Naive thymus-derived CD8-positive, alpha-beta T cell (primary cell): ENCODE measurements at regions not wholly inside any gene's neighbourhood (a gene's known extent, or its start where the extent isn't known, plus 50 kb on each side); places are given as distances from the start of the nearest gene placed in this dataset.
"Not testable (repeated sequence)": the region's sequence is repeated elsewhere in the genome, so short reads cannot be mapped to it uniquely, and the experiment has no call there.

Source experiments
- ATAC-seq, 2 donors: fragments of 150-1000 bp; cut with Tn5 transposase in 1 of 2; sonication (Bioruptor Pico), chemical (Tn5 transposase) in 1 of 2; 1 replicate in 1 of 2; 2 replicates in 1 of 2; pipeline ENCODE4 v1.10.0; 2021; ENCODE audit warnings: mild to moderate bottlenecking in 2 of 2, moderate library complexity in 2 of 2
- POLR2A ChIA-PET: fragments of 350-600 bp; sonication (Branson Sonifier 250); formaldehyde crosslinking; loops from one replicate; lab custom pipeline; 2021; ENCODE audit warnings: antibody characterized with exemption; lab: Charles Lee
- DNase-seq, 10 donors: peaks; one replicate each; pipeline versions ENCODE4 v3.0.0 to v3.0.0-alpha.2; 2020 to 2022
- H3K27ac Mint-ChIP-seq, 10 donors: one replicate each; pipeline ENCODE4 v1.8.0; 2020 to 2022; ENCODE audit warnings: mild to moderate bottlenecking in 10 of 10, mixed read lengths in 10 of 10, moderate library complexity in 4 of 10, inconsistent platforms in 1 of 10
- H3K27me3 Mint-ChIP-seq, 5 donors: one replicate each; pipeline ENCODE4 v1.8.0; 2021 to 2022; ENCODE audit warnings: mixed read lengths in 5 of 5
- H3K36me3 Mint-ChIP-seq, 3 donors: one replicate each; pipeline ENCODE4 v1.8.0; 2020 to 2022; ENCODE audit warnings: mixed read lengths in 3 of 3, mild to moderate bottlenecking in 2 of 3, inconsistent platforms in 1 of 3
- H3K4me1 Mint-ChIP-seq, 4 donors: one replicate each; pipeline ENCODE4 v1.8.0; 2021 to 2022; ENCODE audit warnings: mixed read lengths in 4 of 4
- H3K4me3 Mint-ChIP-seq, 10 donors: one replicate each; pipeline ENCODE4 v1.8.0; 2020 to 2022; ENCODE audit warnings: mild to moderate bottlenecking in 10 of 10, mixed read lengths in 10 of 10, moderate library complexity in 6 of 10, inconsistent platforms in 1 of 10
- H3K9me3 Mint-ChIP-seq, 9 donors: one replicate each; pipeline ENCODE4 v1.8.0; 2020 to 2022; ENCODE audit warnings: mixed read lengths in 9 of 9, mild to moderate bottlenecking in 3 of 9, inconsistent platforms in 1 of 9, moderate library complexity in 1 of 9

GRCh38 chr9:134525070-134525815 lies 116.4 kb upstream of the COL5A1 start:
- H3K4me1 Mint-ChIP-seq = no peaks in the 10 kb centered on the region
- no peak overlapping the region for H3K4me3 Mint-ChIP-seq
- peaks cover 0 to 17% (median 7%) of the 10 kb centered on the region in 9 donors for H3K9me3 Mint-ChIP-seq
- no peak for ATAC-seq
- H3K27ac Mint-ChIP-seq = peak overlapping the region in 1 of 10 donors; percentile 77
- DNase-seq = no peak
- H3K27me3 Mint-ChIP-seq = peaks cover 0 to 15% (median 8%) of the 10 kb centered on the region in 5 donors
- POLR2A ChIA-PET = no interaction called here
- H3K36me3 Mint-ChIP-seq = peaks cover 0 to 5% (median 4%) of the 10 kb centered on the region in 3 donors

DNA sequence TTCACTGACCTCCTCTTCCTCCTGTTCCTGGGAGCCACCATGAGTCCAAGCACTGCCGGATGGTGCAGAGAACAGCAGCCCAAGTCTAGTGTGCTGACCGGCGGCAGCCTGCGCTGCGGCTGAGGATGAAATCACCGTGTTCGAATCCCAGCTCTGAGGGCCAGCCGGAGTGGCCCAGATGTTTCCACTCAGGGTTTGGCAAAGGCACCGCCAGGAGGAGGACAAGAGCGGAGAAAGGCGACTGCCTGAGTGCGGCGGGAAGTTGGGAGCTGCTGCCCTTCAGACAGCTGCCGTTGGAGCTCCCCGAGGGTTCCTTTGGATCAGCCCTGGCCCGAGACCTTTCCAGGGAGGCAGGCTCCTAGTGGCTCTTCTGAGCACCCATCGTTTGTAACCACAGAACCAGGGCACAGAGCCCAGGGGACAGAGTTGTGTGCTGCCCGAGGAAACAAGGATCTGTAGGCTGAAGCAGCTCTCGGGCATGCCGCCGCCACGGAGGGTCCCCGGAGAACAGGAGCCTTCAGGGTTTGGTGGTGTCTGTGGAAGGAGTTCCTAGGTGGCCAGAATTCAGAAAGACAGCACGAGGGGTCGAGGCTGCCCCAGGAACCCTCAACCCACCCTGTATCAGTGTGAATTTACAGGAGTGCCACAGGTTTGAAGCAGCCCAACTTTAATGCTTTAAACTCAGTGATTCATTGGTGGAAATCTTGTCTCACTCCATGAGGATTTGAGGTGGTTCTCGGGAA lies 115.6 kb upstream of the COL5A1 start:
- ATAC-seq = no peak
- peak in 1 of 10 donors; percentile 38 for DNase-seq
- peaks cover 0 to 11% (median 4%) of the 10 kb centered on the region in 3 donors for H3K36me3 Mint-ChIP-seq
- POLR2A ChIA-PET = no interaction called here
- no peak overlapping the region for H3K4me3 Mint-ChIP-seq
- no peaks in the 10 kb centered on the region for H3K4me1 Mint-ChIP-seq
- peaks cover 0 to 19% (median 11%) of the 10 kb centered on the region in 9 donors for H3K9me3 Mint-ChIP-seq
- peaks cover 0 to 19% (median 8%) of the 10 kb centered on the region in 5 donors for H3K27me3 Mint-ChIP-seq
- peak overlapping the region in 1 of 10 donors; percentile 77 for H3K27ac Mint-ChIP-seq

GRCh38 chr9:134526584-134527477 lies 114.8 kb upstream of the COL5A1 start:
- H3K27ac Mint-ChIP-seq = peak overlapping the region in 1 of 10 donors; percentile 20
- peaks cover 0 to 19% (median 11%) of the 10 kb centered on the region in 9 donors for H3K9me3 Mint-ChIP-seq
- no peaks in the 10 kb centered on the region for H3K4me1 Mint-ChIP-seq
- POLR2A ChIA-PET = no interaction called here
- no peak for DNase-seq
- peaks cover 0 to 11% (median 4%) of the 10 kb centered on the region in 3 donors for H3K36me3 Mint-ChIP-seq
- no peak overlapping the region for H3K4me3 Mint-ChIP-seq
- peaks cover 0 to 19% (median 8%) of the 10 kb centered on the region in 5 donors for H3K27me3 Mint-ChIP-seq
- ATAC-seq = no peak

- Mint-ChIP-seq H3K4me1 (no peaks in the 10 kb centered on the region), H3K27me3 (peaks cover 2 to 14% (median 5%) of the 10 kb centered on the region in 5 donors), H3K4me3 (no peak overlapping the region), H3K27ac (no peak overlapping the region), H3K9me3 (peaks cover 0 to 19% (median 11%) of the 10 kb centered on the region in 9 donors), H3K36me3 (peaks cover 0 to 11% (median 4%) of the 10 kb centered on the region in 3 donors)
- POLR2A ChIA-PET = no interaction called here
- ATAC-seq = no peak
- no peak for DNase-seq
These were observed 110.9 kb upstream of the COL5A1 start for GRCh38 chr9:134530724-134531123.

GRCh38 chr9:134531220-134531970 lies 110.2 kb upstream of the COL5A1 start:
- POLR2A ChIA-PET = no interaction called here
- peaks cover 0 to 11% (median 3%) of the 10 kb centered on the region in 5 donors for H3K27me3 Mint-ChIP-seq
- no peak for DNase-seq
- H3K27ac Mint-ChIP-seq = no peak overlapping the region
- no peak for ATAC-seq
- H3K4me3 Mint-ChIP-seq = no peak overlapping the region
- H3K36me3 Mint-ChIP-seq = peaks cover 0 to 11% (median 4%) of the 10 kb centered on the region in 3 donors
- H3K4me1 Mint-ChIP-seq = no peaks in the 10 kb centered on the region
- H3K9me3 Mint-ChIP-seq = peaks cover 0 to 19% (median 11%) of the 10 kb centered on the region in 9 donors

DNA sequence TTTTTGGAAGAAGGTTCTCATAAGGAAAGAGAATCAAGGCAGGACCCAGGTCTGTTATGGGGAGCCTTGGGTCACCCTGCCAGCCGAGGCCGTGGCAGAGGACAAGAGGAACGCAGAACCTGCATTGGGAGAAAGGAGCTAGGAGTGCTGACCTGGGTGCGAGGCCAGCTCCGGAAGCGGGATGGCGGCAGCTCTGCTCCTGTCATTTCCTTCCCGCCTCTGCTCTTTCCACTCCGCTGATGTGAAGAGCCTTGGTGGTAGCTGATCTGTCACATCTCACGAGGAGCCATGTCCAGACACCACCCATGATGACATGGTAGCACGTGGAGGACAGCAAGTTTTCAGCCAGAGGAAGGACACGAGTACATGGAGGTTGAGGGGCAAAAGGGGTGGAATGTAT lies 109.5 kb upstream of the COL5A1 start:
- POLR2A ChIA-PET = no interaction called here
- Mint-ChIP-seq H3K9me3 (peaks cover 0 to 19% (median 11%) of the 10 kb centered on the region in 9 donors), H3K27me3 (peaks cover 0 to 8% (median 2%) of the 10 kb centered on the region in 5 donors), H3K36me3 (peaks cover 0 to 11% (median 2%) of the 10 kb centered on the region in 3 donors), H3K4me3 (no peak overlapping the region), H3K27ac (no peak overlapping the region), H3K4me1 (no peaks in the 10 kb centered on the region)
- DNase-seq (no peak), ATAC-seq (no peak)

GRCh38 chr9:134532661-134533060 lies 108.9 kb upstream of the COL5A1 start:
- ATAC-seq, H3K27ac Mint-ChIP-seq, H3K4me1 Mint-ChIP-seq, DNase-seq, H3K27me3 Mint-ChIP-seq, POLR2A ChIA-PET, H3K4me3 Mint-ChIP-seq: not testable (repeated sequence)
- H3K9me3 Mint-ChIP-seq = peaks cover 0 to 19% (median 11%) of the 10 kb centered on the region in 9 donors
- peaks cover 0 to 11% (median 2%) of the 10 kb centered on the region in 3 donors for H3K36me3 Mint-ChIP-seq

DNA sequence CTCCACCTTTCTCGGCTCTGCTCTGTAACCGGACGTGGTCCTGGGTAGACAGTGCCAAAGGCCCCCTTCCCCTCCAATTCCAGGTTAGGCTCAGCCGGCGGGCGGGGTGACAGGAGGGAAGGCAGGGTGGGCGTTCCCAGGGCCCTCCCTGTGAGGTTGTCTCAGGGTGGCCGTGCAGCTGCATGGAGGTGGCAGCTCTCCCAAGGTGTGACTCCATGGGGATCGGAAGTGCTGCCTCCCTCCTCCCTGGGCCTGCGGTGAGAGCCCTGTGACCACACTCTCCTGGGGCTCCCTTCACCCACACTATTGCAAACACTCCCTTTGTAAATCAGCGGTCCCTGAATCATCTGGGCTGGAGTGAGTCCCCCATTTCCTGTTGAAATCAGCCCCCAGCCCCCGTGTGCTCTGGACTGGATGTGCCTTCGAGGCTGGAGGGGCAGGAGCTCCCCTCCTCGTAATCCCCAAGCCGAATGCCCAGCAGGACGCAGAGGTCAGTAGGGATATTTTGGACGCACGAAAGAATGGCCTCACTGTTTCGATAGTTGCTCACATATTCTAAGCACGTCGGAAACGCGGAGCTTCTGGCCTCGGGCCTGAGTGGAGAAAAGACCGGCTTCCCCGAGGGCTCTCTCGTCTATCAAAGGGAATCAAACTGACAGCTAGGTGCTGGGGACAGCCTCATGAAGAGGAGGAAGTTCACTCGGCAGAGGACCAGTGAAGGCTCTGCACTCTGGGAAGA lies 107.6 kb upstream of the COL5A1 start:
- Mint-ChIP-seq H3K4me1 (no peaks in the 10 kb centered on the region), H3K27ac (no peak overlapping the region), H3K9me3 (peaks cover 0 to 19% (median 11%) of the 10 kb centered on the region in 9 donors), H3K27me3 (peaks cover 0 to 4% (median 2%) of the 10 kb centered on the region in 5 donors), H3K4me3 (no peak overlapping the region), H3K36me3 (peaks cover 0 to 11% (median 2%) of the 10 kb centered on the region in 3 donors)
- DNase-seq (peak in 1 of 10 donors; percentile 47), ATAC-seq (no peak)
- POLR2A ChIA-PET = no interaction called here

GRCh38 chr9:134534661-134535080 lies 106.9 kb upstream of the COL5A1 start:
- Mint-ChIP-seq H3K4me3 (no peak overlapping the region), H3K9me3 (peaks cover 0 to 16% (median 8%) of the 10 kb centered on the region in 9 donors), H3K4me1 (no peaks in the 10 kb centered on the region), H3K27ac (no peak overlapping the region), H3K36me3 (peaks cover 0 to 11% (median 2%) of the 10 kb centered on the region in 3 donors), H3K27me3 (peaks cover 0 to 4% (median 2%) of the 10 kb centered on the region in 5 donors)
- POLR2A ChIA-PET = no interaction called here
- no peak for ATAC-seq
- no peak for DNase-seq

- peaks cover 0 to 4% (median 2%) of the 10 kb centered on the region in 5 donors for H3K27me3 Mint-ChIP-seq
- ATAC-seq (no peak), DNase-seq (no peak)
- POLR2A ChIA-PET = no interaction called here
- peak overlapping the region in 1 of 10 donors; percentile 26 for H3K4me3 Mint-ChIP-seq
- H3K9me3 Mint-ChIP-seq = peaks cover 0 to 11% (median 6%) of the 10 kb centered on the region in 9 donors
- no peaks in the 10 kb centered on the region for H3K4me1 Mint-ChIP-seq
- peaks cover 0 to 7% (median 0%) of the 10 kb centered on the region in 3 donors for H3K36me3 Mint-ChIP-seq
- H3K27ac Mint-ChIP-seq = no peak overlapping the region
These were observed 106.4 kb upstream of the COL5A1 start for GRCh38 chr9:134535171-134535570.
